ENCODE measurements at regions not wholly inside any gene's neighbourhood (a gene's known extent, or its start where the extent isn't known, plus 50 kb on each side); places are given as distances from the start of the nearest gene placed in this dataset.
"Not testable (repeated sequence)": the region's sequence is repeated elsewhere in the genome, so short reads cannot be mapped to it uniquely, and the experiment has no call there.

GRCh38 chr22:22058633-22059290 lies 76.2 kb upstream of the TOP3B start:
- H3K4me1 Mint-ChIP-seq: no peaks in the 10 kb centered on the region
- Histone ChIP-seq H3K27ac (ENCODE audit: low read depth, low read length) (no peak overlapping the region), H3K9me3 (ENCODE audit: control insufficient read depth in 1 of 2, low read length in 2 of 2) (no peaks in the 10 kb centered on the region), H3K27me3 (ENCODE audit: insufficient read depth, low read length) (no peaks in the 10 kb centered on the region), H3K4me1 (ENCODE audit: insufficient read depth, low read length) (no peaks in the 10 kb centered on the region), H3K36me3 (ENCODE audit: insufficient read depth, low read length) (no peaks in the 10 kb centered on the region), H3K4me3 (ENCODE audit: low read length in 2 of 2) (no peak overlapping the region)
- no peak overlapping the region for H3K27ac Mint-ChIP-seq
- peaks cover 0 to 3% of the 10 kb centered on the region in 2 donors for H3K36me3 Mint-ChIP-seq
- CTCF ChIA-PET (ENCODE audit: partially characterized antibody): no interaction called here
- H3K27me3 Mint-ChIP-seq: peaks cover 35 to 42% of the 10 kb centered on the region in 2 donors
- peaks cover 0 to 1% (median 0%) of the 10 kb centered on the region in 8 donors for H3K9me3 Mint-ChIP-seq
- H3K4me3 Mint-ChIP-seq: no peak overlapping the region
- no peak for DNase-seq
- POLR2A ChIA-PET (ENCODE audit: partially characterized antibody): no interaction called here
- intact Hi-C loops (cut with micrococcal nuclease): no loop called here

GRCh38 chr22:22057617-22058378 lies 75.2 kb upstream of the TOP3B start:
- H3K4me3 ChIP-seq (ENCODE audit: low read length in 2 of 2): no peak overlapping the region
- H3K27ac Mint-ChIP-seq: peak overlapping the region in 1 of 7 donors; percentile 55
- H3K36me3 Mint-ChIP-seq: peaks cover 0 to 3% of the 10 kb centered on the region in 2 donors
- no peaks in the 10 kb centered on the region for H3K9me3 ChIP-seq (ENCODE audit: control insufficient read depth in 1 of 2, low read length in 2 of 2)
- no peaks in the 10 kb centered on the region for H3K4me1 ChIP-seq (ENCODE audit: insufficient read depth, low read length)
- POLR2A ChIA-PET (ENCODE audit: partially characterized antibody): no interaction called here
- no peaks in the 10 kb centered on the region for H3K27me3 ChIP-seq (ENCODE audit: insufficient read depth, low read length)
- no peaks in the 10 kb centered on the region for H3K4me1 Mint-ChIP-seq
- no peak overlapping the region for H3K4me3 Mint-ChIP-seq
- CTCF ChIA-PET (ENCODE audit: partially characterized antibody): no interaction called here
- peaks cover 36 to 42% of the 10 kb centered on the region in 2 donors for H3K27me3 Mint-ChIP-seq
- H3K27ac ChIP-seq (ENCODE audit: low read depth, low read length): no peak overlapping the region
- peaks cover 0 to 3% (median 0%) of the 10 kb centered on the region in 8 donors for H3K9me3 Mint-ChIP-seq
- H3K36me3 ChIP-seq (ENCODE audit: insufficient read depth, low read length): no peaks in the 10 kb centered on the region
- DNase-seq: no peak
- intact Hi-C loops (cut with micrococcal nuclease): no loop called here

GRCh38 chr22:22056809-22057594 lies 74.4 kb upstream of the TOP3B start:
- H3K4me1 Mint-ChIP-seq; H3K4me1 ChIP-seq (ENCODE audit: insufficient read depth, low read length); DNase-seq; H3K4me3 Mint-ChIP-seq; H3K27ac ChIP-seq (ENCODE audit: low read depth, low read length); H3K4me3 ChIP-seq (ENCODE audit: low read length in 2 of 2); H3K9me3 ChIP-seq (ENCODE audit: control insufficient read depth in 1 of 2, low read length in 2 of 2); H3K36me3 Mint-ChIP-seq; POLR2A ChIA-PET (ENCODE audit: partially characterized antibody); H3K9me3 Mint-ChIP-seq; H3K27me3 ChIP-seq (ENCODE audit: insufficient read depth, low read length); intact Hi-C loops (cut with micrococcal nuclease); CTCF ChIA-PET (ENCODE audit: partially characterized antibody); H3K36me3 ChIP-seq (ENCODE audit: insufficient read depth, low read length): not testable (repeated sequence)
- Mint-ChIP-seq H3K27ac (peak overlapping the region in 1 of 7 donors; percentile 4), H3K27me3 (peaks cover 42 to 48% of the 10 kb centered on the region in 2 donors)

GRCh38 chr22:22052548-22053139 lies 70.1 kb upstream of the TOP3B start:
- CTCF ChIA-PET (ENCODE audit: partially characterized antibody); H3K27me3 ChIP-seq (ENCODE audit: insufficient read depth, low read length); DNase-seq; H3K27ac ChIP-seq (ENCODE audit: low read depth, low read length); H3K36me3 Mint-ChIP-seq; H3K4me3 ChIP-seq (ENCODE audit: low read length in 2 of 2); POLR2A ChIA-PET (ENCODE audit: partially characterized antibody); H3K4me1 Mint-ChIP-seq; H3K36me3 ChIP-seq (ENCODE audit: insufficient read depth, low read length); intact Hi-C loops (cut with micrococcal nuclease); H3K9me3 ChIP-seq (ENCODE audit: control insufficient read depth in 1 of 2, low read length in 2 of 2); H3K4me1 ChIP-seq (ENCODE audit: insufficient read depth, low read length); H3K4me3 Mint-ChIP-seq; H3K27ac Mint-ChIP-seq; H3K9me3 Mint-ChIP-seq: not testable (repeated sequence)
- peaks cover 35 to 39% of the 10 kb centered on the region in 2 donors for H3K27me3 Mint-ChIP-seq

GRCh38 chr22:22051032-22051431 lies 68.4 kb upstream of the TOP3B start:
- CTCF ChIA-PET (ENCODE audit: partially characterized antibody); H3K27ac ChIP-seq (ENCODE audit: low read depth, low read length); H3K4me3 Mint-ChIP-seq; H3K36me3 ChIP-seq (ENCODE audit: insufficient read depth, low read length); POLR2A ChIA-PET (ENCODE audit: partially characterized antibody); H3K4me3 ChIP-seq (ENCODE audit: low read length in 2 of 2); H3K9me3 ChIP-seq (ENCODE audit: control insufficient read depth in 1 of 2, low read length in 2 of 2); H3K9me3 Mint-ChIP-seq; DNase-seq; intact Hi-C loops (cut with micrococcal nuclease); H3K4me1 ChIP-seq (ENCODE audit: insufficient read depth, low read length); H3K27me3 ChIP-seq (ENCODE audit: insufficient read depth, low read length); H3K36me3 Mint-ChIP-seq; H3K27ac Mint-ChIP-seq; H3K4me1 Mint-ChIP-seq: not testable (repeated sequence)
- H3K27me3 Mint-ChIP-seq: peaks cover 33 to 37% of the 10 kb centered on the region in 2 donors

GRCh38 chr22:22050141-22050775 lies 67.7 kb upstream of the TOP3B start:
- Mint-ChIP-seq H3K27me3 (peaks cover 32 to 38% of the 10 kb centered on the region in 2 donors), H3K36me3 (no peaks in the 10 kb centered on the region), H3K9me3 (peaks cover 0 to 7% (median 0%) of the 10 kb centered on the region in 8 donors), H3K4me1 (no peaks in the 10 kb centered on the region), H3K27ac (no peak overlapping the region), H3K4me3 (no peak overlapping the region)
- CTCF ChIA-PET (ENCODE audit: partially characterized antibody): no interaction called here
- Histone ChIP-seq H3K4me3 (ENCODE audit: low read length in 2 of 2) (no peak overlapping the region), H3K4me1 (ENCODE audit: insufficient read depth, low read length) (no peaks in the 10 kb centered on the region), H3K27me3 (ENCODE audit: insufficient read depth, low read length) (no peaks in the 10 kb centered on the region), H3K9me3 (ENCODE audit: control insufficient read depth in 1 of 2, low read length in 2 of 2) (no peaks in the 10 kb centered on the region), H3K36me3 (ENCODE audit: insufficient read depth, low read length) (no peaks in the 10 kb centered on the region), H3K27ac (ENCODE audit: low read depth, low read length) (no peak overlapping the region)
- DNase-seq: no peak
- POLR2A ChIA-PET (ENCODE audit: partially characterized antibody): no interaction called here
- intact Hi-C loops (cut with micrococcal nuclease): no loop called here

- no peaks in the 10 kb centered on the region for H3K36me3 Mint-ChIP-seq
- Histone ChIP-seq H3K4me1 (ENCODE audit: insufficient read depth, low read length) (no peaks in the 10 kb centered on the region), H3K9me3 (ENCODE audit: control insufficient read depth in 1 of 2, low read length in 2 of 2) (no peaks in the 10 kb centered on the region), H3K27ac (ENCODE audit: low read depth, low read length) (no peak overlapping the region), H3K4me3 (ENCODE audit: low read length in 2 of 2) (no peak overlapping the region), H3K27me3 (ENCODE audit: insufficient read depth, low read length) (no peaks in the 10 kb centered on the region), H3K36me3 (ENCODE audit: insufficient read depth, low read length) (no peaks in the 10 kb centered on the region)
- no peak overlapping the region for H3K4me3 Mint-ChIP-seq
- CTCF ChIA-PET (ENCODE audit: partially characterized antibody): no interaction called here
- H3K27ac Mint-ChIP-seq: no peak overlapping the region
- no peaks in the 10 kb centered on the region for H3K4me1 Mint-ChIP-seq
- intact Hi-C loops (cut with micrococcal nuclease): no loop called here
- DNase-seq: no peak
- POLR2A ChIA-PET (ENCODE audit: partially characterized antibody): no interaction called here
- peaks cover 29 to 39% of the 10 kb centered on the region in 2 donors for H3K27me3 Mint-ChIP-seq
- H3K9me3 Mint-ChIP-seq: peaks cover 0 to 7% (median 0%) of the 10 kb centered on the region in 8 donors
These were observed 67.1 kb upstream of the TOP3B start for GRCh38 chr22:22049684-22050083.

Data from CD4-positive, alpha-beta memory T cell (primary cell).